ENCODE measurements at regions not wholly inside any gene's neighbourhood (a gene's known extent, or its start where the extent isn't known, plus 50 kb on each side); places are given as distances from the start of the nearest gene placed in this dataset.
"Not testable (repeated sequence)": the region's sequence is repeated elsewhere in the genome, so short reads cannot be mapped to it uniquely, and the experiment has no call there.

GRCh38 chr18:76634564-76634963, 139.5 kb upstream of the ZNF516 start:
- no peak for DNase-seq (ENCODE audit: low read depth)

- no peak for DNase-seq (ENCODE audit: low read depth)
Observed at GRCh38 chr18:76633588-76634269, 138.7 kb upstream of the ZNF516 start.

DNA sequence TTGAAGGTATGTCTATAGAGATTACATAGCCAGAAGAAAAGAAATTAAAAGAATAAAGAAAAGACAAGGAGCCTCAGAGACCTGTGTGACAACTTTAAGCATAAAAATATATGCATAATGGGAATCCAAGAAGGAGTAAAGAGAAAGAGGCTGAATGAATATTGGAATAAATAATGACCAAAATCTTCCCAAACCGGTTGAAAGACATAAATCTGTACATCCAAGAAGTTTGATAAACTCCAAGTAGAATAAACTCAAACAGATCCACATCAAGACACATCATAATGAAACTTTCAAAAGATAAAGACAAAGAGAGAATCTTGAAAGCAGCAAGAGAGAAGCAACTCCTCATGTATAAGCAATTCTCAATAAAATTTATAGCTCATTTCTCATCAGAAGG, 132.4 kb upstream of the ZNF516 start:
- no peak for DNase-seq (ENCODE audit: low read depth)

GRCh38 chr18:76626991-76627390, 131.9 kb upstream of the ZNF516 start:
- DNase-seq (ENCODE audit: low read depth), result no peak

- DNase-seq (ENCODE audit: low read depth), result no peak
Observed at GRCh38 chr18:76622651-76623050, 127.6 kb upstream of the ZNF516 start.

DNA sequence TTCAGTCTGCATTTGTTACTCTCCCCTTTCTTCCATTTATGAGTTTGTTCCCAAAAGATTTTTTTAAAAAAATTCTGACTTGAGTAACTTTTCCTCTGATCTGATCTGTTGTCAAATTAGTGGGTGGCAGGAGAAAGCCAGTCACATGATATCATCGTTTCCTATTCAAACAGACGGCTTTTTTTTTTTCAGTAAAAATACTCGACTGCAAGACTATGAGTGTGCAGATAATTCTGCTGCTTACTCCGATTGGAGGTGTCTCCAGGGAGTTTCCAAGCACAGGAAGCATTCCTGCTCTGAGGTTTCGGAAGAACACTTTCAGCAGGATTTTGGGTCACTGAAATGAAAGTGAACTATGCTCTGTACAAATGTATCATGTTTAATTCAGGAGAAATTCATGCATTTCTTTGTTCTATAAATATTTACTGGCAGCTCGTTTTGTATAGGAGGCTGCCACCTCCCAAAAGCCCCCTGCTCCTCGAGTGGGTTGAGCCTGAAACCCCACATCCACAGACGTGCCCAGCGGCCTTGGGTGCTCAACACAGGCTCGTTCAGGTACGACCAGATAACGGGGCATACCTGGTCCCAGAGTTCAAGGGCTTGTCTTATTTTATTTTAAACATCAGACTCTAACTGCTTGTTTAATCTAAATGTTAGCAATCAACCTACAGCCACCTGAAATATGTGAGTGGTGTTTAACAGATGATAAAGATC, 126.9 kb upstream of the ZNF516 start:
- no peak for DNase-seq (ENCODE audit: low read depth)

DNA sequence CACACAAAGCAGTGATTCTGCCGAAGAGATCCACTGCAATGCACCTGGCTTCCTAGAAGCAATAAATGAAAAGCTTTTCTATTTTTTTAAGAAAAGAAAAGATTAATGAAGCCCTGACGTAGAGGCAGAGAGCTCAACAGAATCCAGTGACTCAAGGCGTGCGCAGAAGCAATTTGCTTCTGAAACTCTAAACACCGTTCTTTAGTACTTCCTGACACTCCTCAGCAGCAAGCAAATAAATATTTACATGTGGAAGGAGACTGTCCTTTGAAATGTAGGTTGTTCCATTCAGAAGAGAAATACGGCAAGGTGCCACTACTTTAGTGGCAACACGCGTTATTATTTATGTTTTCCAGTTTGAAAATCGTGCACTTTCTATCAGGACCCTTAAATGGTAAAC, 126.2 kb upstream of the ZNF516 start:
- DNase-seq (ENCODE audit: low read depth), result no peak

- DNase-seq (ENCODE audit: low read depth), result no peak
Observed at GRCh38 chr18:76620321-76621170, 125.5 kb upstream of the ZNF516 start.

- no peak for DNase-seq (ENCODE audit: low read depth)
Observed at GRCh38 chr18:76619621-76620315, 124.7 kb upstream of the ZNF516 start.

DNA sequence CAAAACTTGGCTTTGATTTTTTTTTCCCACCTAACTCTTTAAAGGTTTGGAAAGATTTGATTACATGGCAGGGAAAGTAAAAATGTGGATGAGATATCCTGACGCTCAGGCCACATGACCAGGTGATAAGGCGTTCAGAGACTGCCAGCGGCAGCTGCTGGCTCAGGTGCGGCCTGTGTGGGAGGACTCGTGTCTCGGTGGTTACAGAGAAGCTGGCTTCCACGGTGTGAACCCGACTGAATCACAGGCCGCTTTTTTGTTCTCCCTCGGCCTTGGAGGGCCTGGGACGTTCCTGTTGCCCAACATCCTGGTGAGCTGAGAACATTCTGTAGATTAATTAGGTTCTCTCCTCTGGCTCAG, 124.2 kb upstream of the ZNF516 start:
- no peak for DNase-seq (ENCODE audit: low read depth)

- no peak for DNase-seq (ENCODE audit: low read depth)
Observed at GRCh38 chr18:76618721-76619120, 123.7 kb upstream of the ZNF516 start.

- no peak for DNase-seq (ENCODE audit: low read depth)
Observed at GRCh38 chr18:76616373-76616772, 121.3 kb upstream of the ZNF516 start.

DNA sequence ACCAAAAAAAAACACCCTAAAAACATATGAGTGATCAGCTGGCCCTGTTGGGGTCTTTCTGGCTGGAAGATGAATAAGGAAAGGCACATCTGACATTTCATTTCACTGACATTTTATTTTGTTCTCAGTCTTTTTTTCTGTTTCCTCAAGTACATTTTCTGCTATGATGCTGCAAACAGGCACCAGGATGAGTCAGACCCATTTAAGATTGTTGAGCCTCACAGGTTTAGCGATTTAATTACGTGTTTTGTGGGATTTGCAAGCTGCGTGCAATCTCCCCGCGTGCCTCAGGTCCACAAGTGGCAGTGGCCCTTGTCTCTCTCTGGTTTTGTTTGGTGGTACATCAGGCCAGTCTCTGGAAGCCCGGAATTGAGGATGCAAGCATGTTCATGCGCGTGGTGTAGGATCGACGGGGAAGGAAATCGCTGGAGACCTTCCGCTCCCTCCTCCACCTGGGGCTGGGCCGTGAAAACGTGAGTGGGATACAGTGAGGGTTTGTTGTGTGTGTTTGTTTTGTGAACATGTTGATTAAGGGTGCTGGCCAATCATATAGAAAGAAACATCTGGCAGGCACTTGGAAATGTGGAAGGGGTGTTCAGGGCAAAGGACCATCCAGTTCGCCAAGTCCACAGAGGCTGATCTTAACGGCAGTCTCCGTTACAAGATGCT, 120.2 kb upstream of the ZNF516 start:
- DNase-seq (ENCODE audit: low read depth), result no peak

DNA sequence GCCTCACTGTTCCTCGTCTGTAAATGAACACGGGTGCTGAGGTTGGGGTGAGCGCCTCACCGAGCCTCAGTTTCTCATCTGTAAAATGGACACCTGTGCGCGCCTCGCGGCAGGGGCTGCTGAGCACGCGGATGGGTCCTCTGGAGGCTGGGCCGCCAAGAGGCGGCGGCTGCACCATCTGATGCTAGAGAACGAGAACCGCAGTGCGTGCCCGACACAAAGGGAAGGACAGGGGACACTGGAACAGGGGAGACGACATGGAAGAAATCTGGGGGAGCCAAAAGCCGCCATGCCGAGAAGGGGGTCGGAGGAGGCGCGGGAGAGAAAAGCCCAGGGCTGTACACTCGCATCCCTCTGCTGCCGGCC, 118.7 kb upstream of the ZNF516 start:
- DNase-seq (ENCODE audit: low read depth), result no peak

- DNase-seq (ENCODE audit: low read depth), result no peak
Observed at GRCh38 chr18:76613053-76613754, 118.2 kb upstream of the ZNF516 start.

GRCh38 chr18:76611750-76612045, 116.7 kb upstream of the ZNF516 start:
- DNase-seq (ENCODE audit: low read depth), result not testable (repeated sequence)

GRCh38 chr18:76610933-76611749, 116.1 kb upstream of the ZNF516 start:
- DNase-seq (ENCODE audit: low read depth), result no peak

DNA sequence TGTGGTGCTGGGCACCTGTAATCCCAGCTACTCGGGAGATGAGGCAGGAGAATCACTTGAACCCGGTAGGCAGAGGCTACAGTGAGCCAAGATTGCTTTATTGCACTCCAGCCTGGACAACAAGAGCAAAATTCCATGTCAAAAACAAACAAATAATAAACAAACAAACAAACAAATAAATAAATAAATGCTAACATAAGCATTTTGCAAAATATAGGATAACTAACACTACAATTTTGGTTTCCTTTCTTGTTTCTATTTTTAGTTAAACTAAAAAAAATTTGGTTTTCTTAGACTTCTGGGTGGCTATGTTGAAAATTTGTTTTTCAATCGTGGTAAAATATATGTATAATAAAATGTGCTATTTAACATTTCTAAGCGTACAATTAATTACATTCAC, 115.0 kb upstream of the ZNF516 start:
- DNase-seq (ENCODE audit: low read depth), result no peak

GRCh38 chr18:76605341-76605929, 110.4 kb upstream of the ZNF516 start:
- no peak for DNase-seq (ENCODE audit: low read depth)

DNA sequence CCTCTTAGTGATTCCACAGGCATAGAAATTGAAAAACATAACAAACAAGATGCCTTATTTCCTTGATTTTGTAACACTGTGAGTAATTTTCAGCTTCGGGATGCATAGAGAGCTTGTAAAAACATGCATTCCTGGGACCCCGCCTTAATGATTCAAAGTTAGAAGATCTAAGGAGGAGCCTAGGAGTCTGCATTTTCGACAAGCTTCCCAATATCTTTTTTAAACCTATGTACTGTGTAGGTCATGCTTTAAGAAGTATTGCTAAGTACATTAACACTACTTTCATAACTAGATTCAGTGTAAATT, 109.8 kb upstream of the ZNF516 start:
- DNase-seq (ENCODE audit: low read depth), result no peak

Data from HS-5 (cell line).